Islet precursor cell (in vitro differentiated cells): ENCODE measurements at regions not wholly inside any gene's neighbourhood (a gene's known extent, or its start where the extent isn't known, plus 50 kb on each side); places are given as distances from the start of the nearest gene placed in this dataset.
A peak's percentile ranks its signal among the peaks of the same experiment; 100 is the strongest.

ENCODE experiments used
- DNase-seq: peaks from one replicate; pipeline ENCODE4 v3.0.0-alpha.2; 2018

- DNase-seq = no peak
Measured at GRCh38 chr12:81950871-81951270, 191.7 kb upstream of the PPFIA2 start.

GRCh38 chr12:81949841-81950308 lies 190.7 kb upstream of the PPFIA2 start:
- no peak for DNase-seq

- DNase-seq = no peak
Measured at GRCh38 chr12:81949416-81949815, 190.3 kb upstream of the PPFIA2 start.

- no peak for DNase-seq
Measured at GRCh38 chr12:81944886-81945285, 185.7 kb upstream of the PPFIA2 start.

- no peak for DNase-seq
Measured at GRCh38 chr12:81942594-81942993, 183.4 kb upstream of the PPFIA2 start.

- DNase-seq = no peak
Measured at GRCh38 chr12:81930037-81930436, 170.9 kb upstream of the PPFIA2 start.

GRCh38 chr12:81896771-81897170 lies 137.6 kb upstream of the PPFIA2 start:
- no peak for DNase-seq

- DNase-seq = no peak
Measured at GRCh38 chr12:81888961-81889360, 129.8 kb upstream of the PPFIA2 start.

GRCh38 chr12:81888106-81888740 lies 129.1 kb upstream of the PPFIA2 start:
- DNase-seq = no peak

- no peak for DNase-seq
Measured at GRCh38 chr12:81874586-81874985, 115.4 kb upstream of the PPFIA2 start.

GRCh38 chr12:81874166-81874565 lies 115.0 kb upstream of the PPFIA2 start:
- no peak for DNase-seq

- DNase-seq = no peak
Measured at GRCh38 chr12:81872400-81872799, 113.2 kb upstream of the PPFIA2 start.

GRCh38 chr12:81866081-81866480 lies 106.9 kb upstream of the PPFIA2 start:
- peak; percentile 80 for DNase-seq

- no peak for DNase-seq
Measured at GRCh38 chr12:81863406-81863805, 104.3 kb upstream of the PPFIA2 start.

- DNase-seq = no peak
Measured at GRCh38 chr12:81859521-81859920, 100.4 kb upstream of the PPFIA2 start.

GRCh38 chr12:81843599-81843998 lies 84.4 kb upstream of the PPFIA2 start:
- no peak for DNase-seq

- DNase-seq = no peak
Measured at GRCh38 chr12:81835783-81836182, 76.6 kb upstream of the PPFIA2 start.

- DNase-seq = no peak
Measured at GRCh38 chr12:81819991-81820633, 61.0 kb upstream of the PPFIA2 start.

GRCh38 chr12:81815611-81816010 lies 56.5 kb upstream of the PPFIA2 start:
- no peak for DNase-seq

GRCh38 chr12:81811778-81812125 lies 52.6 kb upstream of the PPFIA2 start:
- DNase-seq = no peak

GRCh38 chr12:81811061-81811777 lies 52.1 kb upstream of the PPFIA2 start:
- no peak for DNase-seq

- DNase-seq = no peak
Measured at GRCh38 chr12:81809829-81810595, 50.9 kb upstream of the PPFIA2 start.

- DNase-seq = no peak
Measured at GRCh38 chr12:81809113-81809777, 50.1 kb upstream of the PPFIA2 start.
